ENCODE measurements at regions not wholly inside any gene's neighbourhood (a gene's known extent, or its start where the extent isn't known, plus 50 kb on each side); places are given as distances from the start of the nearest gene placed in this dataset.
"Not testable (repeated sequence)": the region's sequence is repeated elsewhere in the genome, so short reads cannot be mapped to it uniquely, and the experiment has no call there.

DNA sequence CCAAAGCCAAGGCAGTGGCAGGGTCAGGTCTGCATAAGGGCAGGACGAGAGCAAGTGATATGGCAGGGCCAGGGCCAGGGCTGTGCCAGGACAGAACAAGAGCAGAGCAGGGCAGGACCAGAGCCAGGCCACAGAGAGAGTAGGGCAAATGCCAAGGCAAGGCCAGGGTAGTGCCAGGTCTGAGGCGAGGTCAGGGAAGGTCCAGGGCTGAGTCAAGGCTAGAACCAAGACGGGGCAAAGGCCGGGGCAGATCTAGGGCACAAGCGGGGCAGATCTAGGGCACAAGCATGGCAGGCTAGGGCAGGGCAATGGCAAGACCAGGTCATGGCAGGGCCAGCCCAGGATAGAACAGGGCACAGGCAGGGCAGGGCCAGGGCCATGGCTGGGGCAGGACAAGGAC is 282.0 kb upstream of the POTEB2 start:
- TF ChIP-seq, protein P1, sequence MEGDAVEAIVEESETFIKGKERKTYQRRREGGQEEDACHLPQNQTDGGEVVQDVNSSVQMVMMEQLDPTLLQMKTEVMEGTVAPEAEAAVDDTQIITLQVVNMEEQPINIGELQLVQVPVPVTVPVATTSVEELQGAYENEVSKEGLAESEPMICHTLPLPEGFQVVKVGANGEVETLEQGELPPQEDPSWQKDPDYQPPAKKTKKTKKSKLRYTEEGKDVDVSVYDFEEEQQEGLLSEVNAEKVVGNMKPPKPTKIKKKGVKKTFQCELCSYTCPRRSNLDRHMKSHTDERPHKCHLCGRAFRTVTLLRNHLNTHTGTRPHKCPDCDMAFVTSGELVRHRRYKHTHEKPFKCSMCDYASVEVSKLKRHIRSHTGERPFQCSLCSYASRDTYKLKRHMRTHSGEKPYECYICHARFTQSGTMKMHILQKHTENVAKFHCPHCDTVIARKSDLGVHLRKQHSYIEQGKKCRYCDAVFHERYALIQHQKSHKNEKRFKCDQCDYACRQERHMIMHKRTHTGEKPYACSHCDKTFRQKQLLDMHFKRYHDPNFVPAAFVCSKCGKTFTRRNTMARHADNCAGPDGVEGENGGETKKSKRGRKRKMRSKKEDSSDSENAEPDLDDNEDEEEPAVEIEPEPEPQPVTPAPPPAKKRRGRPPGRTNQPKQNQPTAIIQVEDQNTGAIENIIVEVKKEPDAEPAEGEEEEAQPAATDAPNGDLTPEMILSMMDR (conservative IDR thresholded peaks at IDR 0.05; ENCODE audit: low read depth, low read length): not testable (repeated sequence)
- TF ChIP-seq POLR2A (IDR thresholded peaks at IDR 0.05; ENCODE audit: low read depth, low read length); RCOR1 (IDR thresholded peaks at IDR 0.05; ENCODE audit: insufficient replicate concordance, low read length): not testable (repeated sequence)

All from IMR-90 (cell line).